Astrocyte of the spinal cord (primary cell): ENCODE measurements at regions not wholly inside any gene's neighbourhood (a gene's known extent, or its start where the extent isn't known, plus 50 kb on each side); places are given as distances from the start of the nearest gene placed in this dataset.

Source experiments
- DNase-seq: peaks from one replicate; pipeline ENCODE4 v3.0.0; 2011; ENCODE audit warnings: low read depth, low spot score
- H3K4me3 ChIP-seq: 2 replicates; pipeline ENCODE4 v1.5.1; 2011; ENCODE audit warnings: low read depth, mild to moderate bottlenecking, low read length, moderate library complexity
- CTCF ChIP-seq: IDR thresholded peaks from 2 replicates; pipeline ENCODE4 v1.5.1; 2012; ENCODE audit warnings: low read depth, mild to moderate bottlenecking, low read length, inconsistent platforms
- in situ Hi-C: cut with HindIII; loops from 2 replicates; pipeline ENCODE4 v1.10.0; 2017; ENCODE audit warnings: low sequenced_read_pairs

- no peak for TF ChIP-seq CTCF
- DNase-seq = no peak
- in situ Hi-C loops = no loop called here
- H3K4me3 ChIP-seq = no peak overlapping the region
Measured at GRCh38 chr16:50472472-50472871, 75.7 kb upstream of the NKD1 start.

DNA sequence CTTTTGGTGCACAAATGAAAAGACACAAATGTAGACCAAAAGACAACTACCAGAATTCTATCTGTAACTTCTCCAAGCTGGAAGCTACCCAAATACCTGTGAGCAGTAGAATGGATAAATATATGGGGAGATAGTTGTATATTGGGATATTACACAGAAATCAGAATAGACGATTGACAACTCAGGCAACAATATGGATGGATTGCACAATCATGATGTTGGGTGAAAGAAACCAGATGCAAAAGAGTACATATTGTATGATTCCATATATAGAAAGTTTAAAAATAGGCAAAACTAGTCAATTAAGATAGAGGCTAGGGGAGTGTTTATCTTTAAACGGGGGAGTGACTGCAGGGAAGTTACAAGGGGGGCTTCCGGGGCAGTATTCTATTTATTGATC, 77.5 kb upstream of the NKD1 start:
- in situ Hi-C loops = no loop called here

GRCh38 chr16:50469744-50470321, 78.4 kb upstream of the NKD1 start:
- no peak overlapping the region for H3K4me3 ChIP-seq
- in situ Hi-C loops = no loop called here
- no peak for TF ChIP-seq CTCF
- DNase-seq = no peak

More for the DNA sequence above, 77.5 kb upstream of the NKD1 start:
- H3K4me3 ChIP-seq = no peak overlapping the region
- no peak for DNase-seq
- no peak for TF ChIP-seq CTCF

DNA sequence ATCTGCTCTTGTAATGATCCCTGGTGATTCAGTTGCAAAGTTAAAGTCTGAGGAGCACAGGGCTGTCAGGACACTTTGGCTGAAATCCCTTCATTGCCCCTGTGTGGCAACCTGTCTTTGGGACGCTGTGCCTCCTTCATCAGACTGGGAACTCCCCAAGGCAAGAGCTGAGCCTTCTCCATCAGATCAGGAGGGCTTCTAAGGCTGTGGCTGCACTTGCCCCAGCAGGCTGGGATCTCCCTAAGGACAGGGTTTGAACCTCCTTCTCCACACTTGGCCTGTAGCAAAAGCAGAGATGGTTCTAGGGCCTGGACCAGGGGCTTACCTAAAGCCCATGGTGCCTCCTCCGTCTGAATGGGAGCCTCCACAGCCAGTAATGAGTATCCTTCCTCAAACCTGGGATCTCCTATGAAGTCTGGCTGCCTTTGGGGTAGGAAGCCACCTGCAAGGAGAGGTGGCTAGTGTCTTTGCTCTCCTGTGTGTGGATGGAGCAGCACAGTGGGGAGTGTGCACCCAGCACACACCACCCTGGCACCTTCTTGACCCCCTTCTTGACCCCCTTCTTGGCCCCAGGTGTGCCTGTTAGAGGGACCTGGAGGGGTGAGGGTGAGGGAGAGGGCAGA, 79.0 kb upstream of the NKD1 start:
- TF ChIP-seq CTCF = no peak
- in situ Hi-C loops = no loop called here
- DNase-seq = no peak
- no peak overlapping the region for H3K4me3 ChIP-seq

DNA sequence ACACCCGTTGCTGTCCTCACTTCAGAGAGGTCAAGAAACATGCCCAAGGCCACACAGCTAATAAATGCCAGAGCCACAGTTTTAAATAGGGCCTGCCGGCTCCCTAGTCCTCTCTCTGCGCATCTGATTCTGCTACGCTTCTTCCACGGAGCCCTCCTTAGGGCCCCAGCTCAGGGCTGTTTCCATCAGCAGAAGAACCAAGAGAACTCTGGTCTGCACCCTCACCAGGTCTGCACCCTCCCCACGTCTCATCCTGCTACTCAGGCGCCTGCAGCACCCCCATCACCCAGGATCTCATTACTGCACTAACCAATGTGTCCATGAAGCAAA, 79.5 kb upstream of the NKD1 start:
- no peak overlapping the region for H3K4me3 ChIP-seq
- TF ChIP-seq CTCF = no peak
- DNase-seq = no peak
- in situ Hi-C loops = no loop called here

DNA sequence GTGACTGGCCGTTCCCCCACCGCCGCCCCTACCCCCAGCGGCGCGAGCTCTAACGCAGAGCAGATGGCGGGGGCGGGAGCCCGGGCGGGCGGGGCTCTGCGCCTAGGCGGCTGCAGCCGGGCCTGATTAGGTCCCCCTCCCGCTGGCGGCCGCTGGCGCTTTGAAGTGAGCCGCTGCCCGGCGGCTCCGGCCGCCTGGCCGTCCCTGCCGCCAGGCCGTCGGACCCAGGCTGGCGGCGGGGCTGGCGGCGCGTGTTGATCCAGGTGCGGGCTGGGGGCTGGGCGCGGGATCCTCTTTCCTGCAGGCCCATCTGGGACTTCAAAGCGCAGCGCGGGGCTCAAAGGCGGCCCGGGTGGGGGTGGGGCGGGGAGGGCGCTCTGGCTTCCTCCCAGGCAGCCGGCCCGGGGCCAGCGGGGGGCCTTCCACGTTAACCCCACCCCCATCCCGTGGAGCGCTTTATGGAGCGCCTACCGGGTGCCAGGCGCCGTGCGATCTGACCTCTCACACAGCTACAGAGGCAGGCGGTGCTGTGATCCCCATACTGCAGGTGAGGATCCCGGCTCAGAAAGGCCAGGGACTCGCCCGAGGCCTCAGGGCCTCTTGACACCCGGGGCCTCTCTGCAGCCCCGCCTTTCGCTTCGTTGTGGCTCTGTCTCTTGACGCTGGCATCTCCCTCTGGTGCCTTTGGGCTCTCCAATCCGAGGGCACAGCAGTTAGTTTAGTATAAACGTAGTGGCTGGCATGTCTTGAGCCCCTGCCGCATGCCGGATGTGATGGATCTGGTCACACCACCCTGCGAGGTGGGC, 80.0 kb upstream of the NKD1 start:
- no peak for TF ChIP-seq CTCF
- in situ Hi-C loops = no loop called here
- no peak overlapping the region for H3K4me3 ChIP-seq
- DNase-seq = peak; percentile 24
